GM23338 (cell line): ENCODE measurements at regions not wholly inside any gene's neighbourhood (a gene's known extent, or its start where the extent isn't known, plus 50 kb on each side); places are given as distances from the start of the nearest gene placed in this dataset.

Experiments used
- EZH2 ChIP-seq: fragments of 200-600 bp; sonication (generic); IDR thresholded peaks from one replicate; pipeline ENCODE4 v1.8.0; 2017; ENCODE audit warnings: antibody characterized with exemption, mild to moderate bottlenecking, low read depth; ENCODE audit not compliant: unreplicated experiment
- EZH2phosphoT487 ChIP-seq: fragments of 200-600 bp; sonication (generic); IDR thresholded peaks from one replicate; pipeline ENCODE4 v1.8.1; 2018; ENCODE audit warnings: antibody characterized with exemption; ENCODE audit not compliant: unreplicated experiment
- TF ChIP-seq, protein P1 (sequence below), 2 experiments: fragments of 200-600 bp in 1 of 2; sonication (generic) in 1 of 2; conservative IDR thresholded peaks; 2 replicates each; pipeline versions ENCODE4 v1.5.1 to v1.6.1; 2016 to 2017; ENCODE audit warnings: antibody characterized with exemption in 2 of 2, low read depth in 2 of 2, mild to moderate bottlenecking in 2 of 2, moderate library complexity in 1 of 2
- TF ChIP-seq, protein P2 (sequence below): IDR thresholded peaks from one replicate; pipeline ENCODE4 v1.6.1; 2018; ENCODE audit warnings: antibody characterized with exemption; ENCODE audit not compliant: unreplicated experiment

DNA sequence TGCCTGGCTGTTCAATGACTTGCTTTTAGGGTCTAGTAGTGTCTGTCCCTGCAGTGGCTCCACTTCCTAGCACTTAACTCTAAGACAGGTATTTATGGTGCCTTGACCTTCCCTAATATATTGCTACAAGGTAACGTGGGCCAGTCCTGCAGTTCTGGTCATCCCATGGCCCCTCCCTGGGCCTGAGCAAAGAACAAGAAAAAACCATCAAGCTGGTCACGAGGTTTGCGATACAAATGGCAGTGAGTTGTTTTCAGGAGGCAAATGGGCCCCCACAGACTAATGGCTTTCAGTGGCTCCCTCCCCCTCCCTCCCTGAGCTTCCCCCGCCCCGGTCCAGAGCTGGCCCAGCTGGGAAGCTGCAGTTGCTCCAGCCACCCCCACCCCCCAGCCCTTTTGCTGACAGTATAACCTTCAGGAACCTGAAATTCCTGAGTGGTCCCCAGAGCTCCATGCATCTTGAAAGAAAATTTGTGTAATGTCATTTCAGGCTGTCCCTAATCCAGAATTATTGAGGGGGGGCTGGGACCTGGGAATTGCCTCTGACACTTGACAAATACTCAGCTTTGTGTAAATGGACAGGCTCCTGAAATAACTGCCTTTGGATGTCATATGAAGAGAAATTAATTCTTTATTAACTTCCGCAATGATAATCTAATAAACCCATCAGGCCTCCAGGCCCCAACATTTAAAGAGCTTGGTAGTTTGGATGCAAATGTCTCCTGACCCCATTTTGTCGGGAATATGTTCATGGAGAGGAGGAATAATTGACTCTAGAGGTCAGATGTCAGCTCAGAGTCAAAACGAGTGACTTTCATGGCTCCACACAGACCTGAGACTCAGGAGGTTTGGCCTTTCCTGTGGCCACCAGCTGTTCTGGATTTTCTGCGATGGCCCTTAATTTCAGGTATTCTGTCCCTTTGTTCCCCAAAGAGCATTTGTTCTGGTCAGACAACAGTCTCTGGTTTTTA is 153.2 kb upstream of the TOP1 start:
- TF ChIP-seq, protein P1, sequence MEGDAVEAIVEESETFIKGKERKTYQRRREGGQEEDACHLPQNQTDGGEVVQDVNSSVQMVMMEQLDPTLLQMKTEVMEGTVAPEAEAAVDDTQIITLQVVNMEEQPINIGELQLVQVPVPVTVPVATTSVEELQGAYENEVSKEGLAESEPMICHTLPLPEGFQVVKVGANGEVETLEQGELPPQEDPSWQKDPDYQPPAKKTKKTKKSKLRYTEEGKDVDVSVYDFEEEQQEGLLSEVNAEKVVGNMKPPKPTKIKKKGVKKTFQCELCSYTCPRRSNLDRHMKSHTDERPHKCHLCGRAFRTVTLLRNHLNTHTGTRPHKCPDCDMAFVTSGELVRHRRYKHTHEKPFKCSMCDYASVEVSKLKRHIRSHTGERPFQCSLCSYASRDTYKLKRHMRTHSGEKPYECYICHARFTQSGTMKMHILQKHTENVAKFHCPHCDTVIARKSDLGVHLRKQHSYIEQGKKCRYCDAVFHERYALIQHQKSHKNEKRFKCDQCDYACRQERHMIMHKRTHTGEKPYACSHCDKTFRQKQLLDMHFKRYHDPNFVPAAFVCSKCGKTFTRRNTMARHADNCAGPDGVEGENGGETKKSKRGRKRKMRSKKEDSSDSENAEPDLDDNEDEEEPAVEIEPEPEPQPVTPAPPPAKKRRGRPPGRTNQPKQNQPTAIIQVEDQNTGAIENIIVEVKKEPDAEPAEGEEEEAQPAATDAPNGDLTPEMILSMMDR (conservative IDR thresholded peaks at IDR 0.05; ENCODE audit: low read depth in 2 of 2): no peak
- no peak for TF ChIP-seq EZH2phosphoT487
- no peak for TF ChIP-seq EZH2
- TF ChIP-seq, protein P2, sequence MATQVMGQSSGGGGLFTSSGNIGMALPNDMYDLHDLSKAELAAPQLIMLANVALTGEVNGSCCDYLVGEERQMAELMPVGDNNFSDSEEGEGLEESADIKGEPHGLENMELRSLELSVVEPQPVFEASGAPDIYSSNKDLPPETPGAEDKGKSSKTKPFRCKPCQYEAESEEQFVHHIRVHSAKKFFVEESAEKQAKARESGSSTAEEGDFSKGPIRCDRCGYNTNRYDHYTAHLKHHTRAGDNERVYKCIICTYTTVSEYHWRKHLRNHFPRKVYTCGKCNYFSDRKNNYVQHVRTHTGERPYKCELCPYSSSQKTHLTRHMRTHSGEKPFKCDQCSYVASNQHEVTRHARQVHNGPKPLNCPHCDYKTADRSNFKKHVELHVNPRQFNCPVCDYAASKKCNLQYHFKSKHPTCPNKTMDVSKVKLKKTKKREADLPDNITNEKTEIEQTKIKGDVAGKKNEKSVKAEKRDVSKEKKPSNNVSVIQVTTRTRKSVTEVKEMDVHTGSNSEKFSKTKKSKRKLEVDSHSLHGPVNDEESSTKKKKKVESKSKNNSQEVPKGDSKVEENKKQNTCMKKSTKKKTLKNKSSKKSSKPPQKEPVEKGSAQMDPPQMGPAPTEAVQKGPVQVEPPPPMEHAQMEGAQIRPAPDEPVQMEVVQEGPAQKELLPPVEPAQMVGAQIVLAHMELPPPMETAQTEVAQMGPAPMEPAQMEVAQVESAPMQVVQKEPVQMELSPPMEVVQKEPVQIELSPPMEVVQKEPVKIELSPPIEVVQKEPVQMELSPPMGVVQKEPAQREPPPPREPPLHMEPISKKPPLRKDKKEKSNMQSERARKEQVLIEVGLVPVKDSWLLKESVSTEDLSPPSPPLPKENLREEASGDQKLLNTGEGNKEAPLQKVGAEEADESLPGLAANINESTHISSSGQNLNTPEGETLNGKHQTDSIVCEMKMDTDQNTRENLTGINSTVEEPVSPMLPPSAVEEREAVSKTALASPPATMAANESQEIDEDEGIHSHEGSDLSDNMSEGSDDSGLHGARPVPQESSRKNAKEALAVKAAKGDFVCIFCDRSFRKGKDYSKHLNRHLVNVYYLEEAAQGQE: no peak
